Nephron progenitor cell (in vitro differentiated cells): ENCODE measurements at regions not wholly inside any gene's neighbourhood (a gene's known extent, or its start where the extent isn't known, plus 50 kb on each side); places are given as distances from the start of the nearest gene placed in this dataset.

Experiments
- DNase-seq: peaks from one replicate; pipeline ENCODE4 v3.0.0; 2021
- H3K27ac Mint-ChIP-seq: 2 replicates; pipeline ENCODE4 v1.8.0; 2021; ENCODE audit warnings: mild to moderate bottlenecking, moderate library complexity, mixed read lengths
- H3K27me3 Mint-ChIP-seq: 2 replicates; pipeline ENCODE4 v1.8.0; 2021; ENCODE audit warnings: mild to moderate bottlenecking, low read depth, mixed read lengths; ENCODE audit not compliant: poor library complexity
- H3K36me3 Mint-ChIP-seq: 2 replicates; pipeline ENCODE4 v1.8.0; 2021; ENCODE audit warnings: low read depth, mixed read lengths
- H3K4me1 Mint-ChIP-seq: 2 replicates; pipeline ENCODE4 v1.8.0; 2021; ENCODE audit warnings: mixed read lengths
- H3K4me3 Mint-ChIP-seq: 2 replicates; pipeline ENCODE4 v1.8.0; 2021; ENCODE audit warnings: mild to moderate bottlenecking, moderate library complexity, mixed read lengths
- H3K9me3 Mint-ChIP-seq: 2 replicates; pipeline ENCODE4 v1.8.0; 2021; ENCODE audit warnings: mild to moderate bottlenecking, moderate library complexity, mixed read lengths
- TF ChIP-seq, protein P1 (sequence below): fragments of 200-600 bp; sonication (generic); IDR thresholded peaks from 2 replicates; pipeline ENCODE4 v1.5.0; 2021; ENCODE audit warnings: antibody characterized with exemption

DNA sequence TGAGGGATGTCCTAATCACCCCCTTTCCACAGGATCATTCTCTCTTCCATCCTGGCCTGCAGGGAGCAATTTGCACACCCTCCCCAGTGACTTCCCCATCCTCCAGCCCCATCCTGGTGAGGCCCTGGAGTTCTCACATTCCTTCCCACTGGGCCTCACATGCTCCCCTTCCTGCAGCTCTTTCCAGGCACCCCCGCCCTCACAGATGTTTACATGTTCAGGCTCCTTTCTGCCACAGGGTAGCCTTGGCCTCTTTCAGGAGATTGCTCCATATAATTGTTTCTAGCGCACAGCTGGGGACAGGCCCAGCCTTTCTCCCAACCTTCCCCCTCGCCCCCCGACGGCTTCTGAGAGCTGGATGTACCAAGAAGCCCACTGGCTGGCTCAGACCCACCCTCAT lies 288.4 kb upstream of the TRIB2 start:
- Mint-ChIP-seq H3K27me3 (peaks cover 4% of the 10 kb centered on the region), H3K4me1 (peaks cover 42% of the 10 kb centered on the region), H3K36me3 (no peaks in the 10 kb centered on the region), H3K9me3 (no peaks in the 10 kb centered on the region), H3K27ac (no peak overlapping the region), H3K4me3 (no peak overlapping the region)
- DNase-seq = no peak
- TF ChIP-seq, protein P1, sequence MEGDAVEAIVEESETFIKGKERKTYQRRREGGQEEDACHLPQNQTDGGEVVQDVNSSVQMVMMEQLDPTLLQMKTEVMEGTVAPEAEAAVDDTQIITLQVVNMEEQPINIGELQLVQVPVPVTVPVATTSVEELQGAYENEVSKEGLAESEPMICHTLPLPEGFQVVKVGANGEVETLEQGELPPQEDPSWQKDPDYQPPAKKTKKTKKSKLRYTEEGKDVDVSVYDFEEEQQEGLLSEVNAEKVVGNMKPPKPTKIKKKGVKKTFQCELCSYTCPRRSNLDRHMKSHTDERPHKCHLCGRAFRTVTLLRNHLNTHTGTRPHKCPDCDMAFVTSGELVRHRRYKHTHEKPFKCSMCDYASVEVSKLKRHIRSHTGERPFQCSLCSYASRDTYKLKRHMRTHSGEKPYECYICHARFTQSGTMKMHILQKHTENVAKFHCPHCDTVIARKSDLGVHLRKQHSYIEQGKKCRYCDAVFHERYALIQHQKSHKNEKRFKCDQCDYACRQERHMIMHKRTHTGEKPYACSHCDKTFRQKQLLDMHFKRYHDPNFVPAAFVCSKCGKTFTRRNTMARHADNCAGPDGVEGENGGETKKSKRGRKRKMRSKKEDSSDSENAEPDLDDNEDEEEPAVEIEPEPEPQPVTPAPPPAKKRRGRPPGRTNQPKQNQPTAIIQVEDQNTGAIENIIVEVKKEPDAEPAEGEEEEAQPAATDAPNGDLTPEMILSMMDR = no peak

DNA sequence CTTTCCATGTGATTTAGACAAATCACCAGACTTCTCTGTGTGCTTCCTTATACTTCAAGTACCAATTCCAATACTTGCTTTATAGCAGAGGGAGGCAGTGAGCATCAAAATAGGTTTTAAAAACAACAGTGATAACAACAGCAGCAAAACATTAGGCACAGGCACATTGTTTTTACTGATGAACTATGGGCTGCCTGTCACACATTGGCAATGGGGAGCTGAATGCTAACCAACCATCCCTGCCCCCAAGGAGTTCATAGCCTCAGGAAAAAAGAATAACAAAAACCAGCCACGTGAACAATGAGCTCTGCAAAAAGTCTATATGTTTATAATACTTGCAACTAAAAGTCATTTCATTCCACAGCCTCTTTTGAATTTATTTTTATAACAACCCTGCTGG lies 287.9 kb upstream of the TRIB2 start:
- Mint-ChIP-seq H3K27me3 (peaks cover 4% of the 10 kb centered on the region), H3K4me3 (no peak overlapping the region), H3K27ac (no peak overlapping the region), H3K9me3 (no peaks in the 10 kb centered on the region), H3K4me1 (peaks cover 42% of the 10 kb centered on the region), H3K36me3 (no peaks in the 10 kb centered on the region)
- no peak for DNase-seq
- TF ChIP-seq, protein P1 = no peak

DNA sequence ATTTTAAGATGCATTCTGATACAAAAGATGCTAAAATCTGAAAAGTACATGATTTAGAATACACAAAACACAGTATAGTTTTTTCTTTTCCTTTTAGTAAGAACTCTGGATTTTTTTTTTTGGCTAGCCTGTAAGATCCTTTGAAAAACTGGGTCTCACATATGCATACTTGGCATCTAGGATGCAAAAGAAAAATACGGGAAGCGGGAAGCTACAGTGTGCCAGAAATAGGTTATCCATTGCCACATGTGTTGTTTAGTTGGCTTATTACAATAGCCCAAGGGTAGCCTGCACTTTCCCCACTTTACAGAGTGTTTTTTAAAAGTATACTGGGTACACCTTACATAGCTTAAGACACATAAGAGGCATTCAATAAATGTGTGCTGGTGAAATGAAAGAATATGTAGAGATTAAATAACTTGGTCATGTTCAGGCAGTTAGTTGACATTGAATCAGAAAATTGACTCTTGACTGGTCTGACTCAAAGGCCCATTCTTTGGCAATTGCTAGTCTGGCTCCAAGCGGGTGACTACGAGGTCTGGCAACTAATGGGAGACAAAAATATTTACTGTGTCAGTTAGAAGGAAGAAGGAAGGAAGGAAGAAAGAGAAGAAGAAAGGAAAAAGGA lies 286.8 kb upstream of the TRIB2 start:
- Mint-ChIP-seq H3K27ac (peak overlapping the region; percentile 69), H3K4me3 (no peak overlapping the region), H3K36me3 (no peaks in the 10 kb centered on the region), H3K4me1 (peaks cover 42% of the 10 kb centered on the region), H3K27me3 (no peaks in the 10 kb centered on the region), H3K9me3 (no peaks in the 10 kb centered on the region)
- no peak for DNase-seq
- TF ChIP-seq, protein P1 = no peak

DNA sequence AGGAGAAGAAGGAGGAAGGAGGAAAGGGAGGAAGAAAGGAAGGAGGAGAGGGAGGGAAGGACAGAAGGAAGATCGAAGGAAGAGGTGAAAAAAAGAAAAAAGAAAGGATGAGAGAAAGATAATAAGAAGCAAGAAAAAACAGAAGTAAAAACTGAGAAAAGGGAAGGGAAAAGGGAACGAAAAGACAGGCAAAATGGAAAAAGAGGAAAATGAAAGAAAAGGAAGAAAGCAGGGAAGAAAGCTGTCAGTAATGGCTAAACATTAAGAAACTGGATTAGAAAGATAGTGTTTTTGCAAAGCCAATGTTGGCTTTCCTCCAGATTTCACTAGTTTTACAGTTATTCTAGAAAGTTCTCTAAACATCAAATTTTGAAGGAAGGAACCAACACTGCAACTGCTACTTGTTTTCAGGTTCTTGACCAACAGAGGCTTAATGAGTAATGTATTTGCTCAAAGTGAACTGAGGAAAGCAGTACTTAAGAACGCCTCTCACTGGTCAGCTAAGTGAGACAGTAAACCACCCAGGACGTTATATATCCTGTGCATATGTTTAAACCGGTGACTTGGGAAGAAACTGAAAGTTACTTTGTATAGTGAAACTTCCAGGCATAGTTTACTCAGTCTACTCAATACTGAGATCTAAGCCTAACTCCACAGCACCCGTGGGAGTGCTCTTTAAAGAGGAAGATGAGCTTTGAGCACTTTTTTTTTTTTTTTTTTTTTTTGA lies 286.2 kb upstream of the TRIB2 start:
- no peak overlapping the region for H3K4me3 Mint-ChIP-seq
- peaks cover 42% of the 10 kb centered on the region for H3K4me1 Mint-ChIP-seq
- H3K9me3 Mint-ChIP-seq = no peaks in the 10 kb centered on the region
- TF ChIP-seq, protein P1 = no peak
- H3K27ac Mint-ChIP-seq = peak overlapping the region; percentile 69
- no peaks in the 10 kb centered on the region for H3K36me3 Mint-ChIP-seq
- no peak for DNase-seq
- H3K27me3 Mint-ChIP-seq = no peaks in the 10 kb centered on the region

DNA sequence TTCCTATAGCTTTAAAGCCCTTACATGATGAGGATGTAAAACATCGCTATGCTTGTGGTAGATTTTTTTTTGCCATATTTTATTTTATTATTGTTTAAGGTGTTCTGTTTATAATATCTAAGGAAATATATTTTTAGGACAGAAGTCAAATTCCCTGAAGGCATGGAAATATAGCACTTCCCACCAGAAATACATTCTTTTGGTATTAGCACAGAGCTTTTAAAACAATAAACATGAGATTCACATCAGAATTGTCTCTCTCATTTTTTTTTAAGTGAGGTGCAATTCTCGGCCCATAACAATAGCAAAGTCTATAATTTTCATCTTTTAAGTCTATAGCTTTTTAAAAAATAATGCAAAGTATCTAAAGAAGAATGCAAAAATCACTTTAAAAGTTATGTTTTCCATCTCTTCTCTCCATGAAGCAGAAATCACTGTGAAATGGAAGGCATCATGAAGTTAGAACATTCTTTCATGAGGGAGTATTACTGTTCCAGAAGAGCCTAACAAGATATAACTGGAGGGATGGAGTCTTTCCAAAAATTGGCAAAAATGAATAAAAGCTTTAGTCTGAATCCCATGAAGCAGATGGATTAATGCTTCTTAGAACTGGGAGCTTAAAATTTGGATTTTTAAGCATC lies 283.6 kb upstream of the TRIB2 start:
- Mint-ChIP-seq H3K4me3 (no peak overlapping the region), H3K27ac (no peak overlapping the region), H3K36me3 (no peaks in the 10 kb centered on the region), H3K9me3 (no peaks in the 10 kb centered on the region), H3K4me1 (peaks cover 27% of the 10 kb centered on the region), H3K27me3 (no peaks in the 10 kb centered on the region)
- DNase-seq = no peak
- TF ChIP-seq, protein P1 = no peak
